SK-MEL-5 (cell line): ENCODE measurements at regions not wholly inside any gene's neighbourhood (a gene's known extent, or its start where the extent isn't known, plus 50 kb on each side); places are given as distances from the start of the nearest gene placed in this dataset.

Experiments used
- DNase-seq: peaks from one replicate; pipeline ENCODE4 v3.0.0-alpha.2; 2016; ENCODE audit warnings: low read depth, low spot score
- in situ Hi-C: cut with HindIII; loops from 2 replicates; pipeline ENCODE4 v1.10.0; 2016; ENCODE audit warnings: low sequenced_read_pairs, high pct_unique_total_duplicates, low pct_unique_long_range_greater_than_20kb

DNA sequence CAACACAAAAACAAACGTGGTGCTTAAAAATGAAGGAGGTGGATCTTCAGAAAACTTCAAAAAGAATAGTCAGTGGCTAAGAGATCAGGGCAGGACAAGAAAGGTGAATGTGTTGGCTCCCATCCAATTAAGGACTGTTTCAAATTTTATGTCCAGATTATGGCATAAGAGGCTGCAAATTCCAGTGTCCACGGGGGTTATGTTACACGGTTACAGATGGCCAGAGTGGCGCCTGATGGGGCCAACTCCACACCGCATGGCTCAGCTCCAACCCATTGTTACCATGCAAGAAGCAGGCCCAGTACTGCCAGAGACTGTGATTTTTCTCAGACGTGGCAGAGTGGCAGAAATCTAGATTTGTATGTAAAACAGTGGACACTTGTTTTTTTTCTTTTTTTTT, 168.4 kb upstream of the TENM3 start:
- in situ Hi-C loops, result no loop called here
- no peak for DNase-seq

DNA sequence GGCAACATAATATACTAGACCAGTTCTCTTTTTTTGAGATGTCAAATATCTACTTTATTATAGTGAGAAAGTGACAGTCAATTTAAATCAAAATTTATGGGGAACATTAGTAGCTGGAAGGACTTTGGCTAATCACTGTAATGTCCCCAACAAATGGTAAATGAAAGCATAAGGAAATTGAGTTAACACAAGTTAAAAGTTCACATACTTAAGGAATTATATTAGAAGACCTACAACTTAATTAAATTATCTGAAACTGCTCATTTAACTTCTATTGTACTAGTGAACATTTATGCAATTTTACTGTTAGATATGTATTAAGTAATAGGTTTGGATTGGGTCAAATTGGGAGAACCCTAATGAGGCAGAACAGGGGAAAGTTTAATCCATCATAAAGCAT, 160.3 kb upstream of the TENM3 start:
- in situ Hi-C loops, result no loop called here
- DNase-seq, result no peak

DNA sequence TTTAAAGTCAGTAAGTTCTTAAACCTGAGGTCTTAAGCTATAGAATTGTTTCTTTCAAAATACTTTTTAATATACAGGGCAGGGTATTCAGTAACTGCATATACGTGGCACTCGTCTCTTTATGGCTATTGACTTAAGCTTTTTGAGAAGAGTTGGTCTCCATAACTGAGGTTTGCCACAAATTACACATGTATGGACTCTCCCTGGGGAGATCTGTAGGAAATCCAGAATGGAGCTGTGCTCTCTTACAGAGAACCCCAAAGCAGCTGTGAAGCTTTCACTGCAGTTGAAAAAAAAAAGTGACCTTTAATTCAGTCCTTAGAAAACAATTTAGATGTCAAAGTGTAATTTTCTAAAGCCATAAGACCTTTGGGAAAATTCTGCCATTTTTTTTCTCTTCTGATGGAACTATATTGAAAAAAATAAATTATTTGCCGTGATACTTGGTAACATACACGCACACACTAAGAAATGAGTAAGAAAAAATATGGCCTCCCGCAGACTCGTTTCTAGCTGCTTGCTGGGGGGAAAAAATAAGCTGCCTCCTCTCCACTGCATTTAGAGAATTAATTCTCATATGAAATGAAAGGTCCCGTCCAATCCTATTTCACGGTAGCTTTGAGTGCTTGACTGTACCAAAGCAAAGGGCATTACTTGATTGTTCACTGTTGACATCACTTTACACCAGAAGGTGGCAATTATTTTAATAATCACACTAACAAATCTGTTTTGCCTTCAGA, 159.4 kb upstream of the TENM3 start:
- in situ Hi-C loops, result no loop called here
- DNase-seq, result no peak

DNA sequence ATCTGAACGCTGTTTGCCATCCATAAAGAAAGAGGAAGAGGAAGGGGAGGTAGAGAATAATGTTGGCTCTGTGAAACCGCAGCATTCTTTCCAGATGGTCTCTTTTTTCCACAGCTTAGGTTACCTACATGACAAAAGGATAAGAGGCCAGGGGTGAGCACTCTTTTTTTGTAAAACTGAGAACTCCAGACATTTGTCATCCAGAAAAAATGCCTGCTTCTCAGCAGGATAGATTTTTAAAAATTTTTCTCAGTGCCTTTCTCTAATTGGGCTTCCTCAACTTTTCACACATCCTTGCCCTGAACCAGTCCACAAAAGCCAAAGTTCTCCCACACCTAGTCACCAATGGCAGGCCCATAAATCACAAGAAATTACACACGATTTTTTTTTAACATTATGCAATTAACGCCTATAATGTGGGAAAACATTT, 158.1 kb upstream of the TENM3 start:
- no peak for DNase-seq
- in situ Hi-C loops, result no loop called here

DNA sequence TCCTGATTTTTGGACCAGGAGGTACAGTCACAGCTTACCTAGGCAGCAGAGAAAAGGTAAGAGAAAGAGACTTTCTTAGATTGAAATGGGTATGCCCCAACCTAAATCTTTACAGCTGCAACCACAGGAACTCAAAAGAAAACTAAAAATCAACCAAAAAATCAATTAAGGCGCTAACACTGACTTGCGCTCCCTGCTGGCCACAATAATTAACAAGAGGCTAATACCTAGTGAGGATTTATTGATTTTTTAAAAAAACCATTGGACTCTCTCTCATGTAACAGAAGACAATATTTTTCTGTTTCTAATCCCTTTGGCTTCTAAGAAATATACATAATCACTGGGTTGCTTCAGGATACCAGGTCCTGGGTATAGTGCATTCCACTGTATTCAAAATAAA, 153.9 kb upstream of the TENM3 start:
- peak; percentile 35 for DNase-seq
- in situ Hi-C loops, result no loop called here

DNA sequence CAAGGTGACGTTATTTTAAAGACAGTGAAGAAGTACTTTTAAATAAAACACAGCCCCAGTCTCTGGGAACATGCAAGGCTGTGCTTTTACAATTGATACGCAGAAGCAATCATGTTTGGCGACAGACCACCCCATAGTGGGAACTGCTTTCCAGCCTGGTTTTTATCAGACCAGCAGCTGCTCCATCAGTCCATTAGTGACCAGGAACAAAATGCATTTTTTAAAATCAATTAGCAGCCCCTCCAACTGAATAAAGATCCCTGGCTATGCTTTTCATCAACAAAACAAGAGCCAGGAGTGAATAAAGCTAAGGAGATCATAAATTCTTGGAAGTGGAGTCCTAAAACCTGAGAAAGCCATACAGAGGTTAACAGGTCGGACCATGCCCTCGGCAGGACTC, 153.0 kb upstream of the TENM3 start:
- no peak for DNase-seq
- in situ Hi-C loops, result no loop called here

DNA sequence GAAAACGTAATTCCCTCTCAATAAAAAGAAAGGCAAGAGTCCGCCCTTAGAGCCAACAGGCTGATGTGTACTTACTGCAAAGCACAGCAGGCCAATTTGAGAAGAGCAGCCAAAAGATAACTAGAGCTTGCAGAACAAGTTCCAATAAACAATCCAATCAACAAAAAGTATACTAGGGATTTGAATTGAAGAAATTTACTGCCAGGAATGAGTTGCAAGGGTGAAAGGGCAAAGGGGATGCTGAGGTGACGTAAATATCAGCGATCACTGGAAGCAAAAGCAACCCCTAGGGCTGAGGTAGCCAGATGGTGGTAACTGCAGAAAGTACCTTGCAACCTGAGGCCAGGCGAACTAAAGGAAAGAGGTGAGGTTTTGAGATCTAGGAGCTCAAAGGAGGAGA, 152.1 kb upstream of the TENM3 start:
- no peak for DNase-seq
- in situ Hi-C loops, result no loop called here

DNA sequence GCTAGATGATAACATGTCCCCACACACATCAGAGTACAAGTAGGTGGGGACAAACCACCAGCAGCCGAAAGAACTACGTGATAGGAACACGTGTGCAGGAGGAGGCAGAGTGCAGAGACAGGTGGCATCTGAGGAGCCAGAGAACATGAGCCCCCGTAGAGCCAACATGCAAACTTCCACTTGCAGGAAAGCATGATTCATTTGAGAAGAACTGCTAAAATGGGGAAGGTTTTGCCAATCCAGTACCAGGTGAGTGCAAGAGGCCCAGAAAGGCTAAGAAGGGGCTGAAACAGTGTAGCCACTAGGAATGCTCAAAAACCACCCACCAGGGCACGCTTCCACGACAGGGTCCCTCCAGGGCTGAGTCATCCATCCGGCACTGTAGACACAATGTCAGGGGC, 149.8 kb upstream of the TENM3 start:
- no peak for DNase-seq
- in situ Hi-C loops, result no loop called here

DNA sequence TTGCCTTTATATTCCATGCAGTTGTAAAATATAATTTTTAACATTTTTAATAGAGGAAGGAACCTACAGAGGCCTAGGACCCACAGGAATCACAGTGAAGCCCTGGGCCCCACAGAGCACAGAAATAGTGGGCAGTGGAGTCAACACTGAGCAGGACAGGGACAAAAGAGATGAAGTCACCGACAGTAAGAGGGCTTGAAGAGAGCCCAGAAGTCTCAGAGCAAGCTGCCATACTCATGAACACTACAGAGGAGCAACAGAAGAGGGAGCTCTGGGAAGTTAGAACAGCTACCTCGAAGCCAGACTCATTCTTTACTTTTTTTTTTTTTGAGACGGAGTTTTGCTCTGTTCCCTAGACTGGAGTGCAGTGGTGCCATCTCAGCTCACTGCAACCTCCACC, 149.3 kb upstream of the TENM3 start:
- peak; percentile 21 for DNase-seq
- in situ Hi-C loops, result no loop called here

DNA sequence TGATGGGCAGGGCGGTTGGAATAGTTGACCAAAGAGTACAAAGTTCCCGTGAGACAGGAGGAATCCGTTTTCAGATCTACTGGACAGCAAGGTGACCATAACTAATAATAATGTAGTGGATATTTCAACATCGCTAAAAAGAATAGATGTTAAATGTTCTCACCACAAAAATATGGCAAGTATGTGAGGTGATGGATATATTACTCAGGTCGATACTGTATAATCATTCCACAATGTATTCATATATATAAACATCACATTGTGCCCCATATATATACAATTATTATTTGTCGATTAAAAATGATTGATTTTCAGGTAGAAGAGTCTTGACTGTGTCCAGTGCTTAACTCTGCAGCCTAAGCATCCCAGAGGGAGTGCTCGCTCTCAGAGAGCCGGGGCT, 141.6 kb upstream of the TENM3 start:
- no peak for DNase-seq
- in situ Hi-C loops, result no loop called here

DNA sequence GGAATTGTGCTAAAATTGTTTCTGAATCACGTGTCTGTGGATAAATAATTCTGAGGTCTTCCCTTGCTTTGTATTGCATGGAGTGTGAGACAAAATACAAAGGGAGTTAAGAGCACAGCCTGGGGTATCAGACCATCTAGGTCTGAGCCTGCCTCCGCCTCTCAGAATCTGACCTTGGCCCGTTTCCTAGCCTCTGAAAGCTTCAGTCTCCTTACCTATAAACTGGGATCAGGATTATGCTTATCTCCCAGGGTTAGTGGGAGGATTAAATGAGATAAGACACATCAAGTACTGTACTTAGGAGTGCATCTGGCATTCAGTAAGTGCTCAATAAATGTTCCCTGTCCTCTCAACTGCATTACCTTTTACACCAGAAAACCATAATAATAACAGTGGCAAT, 140.6 kb upstream of the TENM3 start:
- in situ Hi-C loops, result no loop called here
- DNase-seq, result no peak

DNA sequence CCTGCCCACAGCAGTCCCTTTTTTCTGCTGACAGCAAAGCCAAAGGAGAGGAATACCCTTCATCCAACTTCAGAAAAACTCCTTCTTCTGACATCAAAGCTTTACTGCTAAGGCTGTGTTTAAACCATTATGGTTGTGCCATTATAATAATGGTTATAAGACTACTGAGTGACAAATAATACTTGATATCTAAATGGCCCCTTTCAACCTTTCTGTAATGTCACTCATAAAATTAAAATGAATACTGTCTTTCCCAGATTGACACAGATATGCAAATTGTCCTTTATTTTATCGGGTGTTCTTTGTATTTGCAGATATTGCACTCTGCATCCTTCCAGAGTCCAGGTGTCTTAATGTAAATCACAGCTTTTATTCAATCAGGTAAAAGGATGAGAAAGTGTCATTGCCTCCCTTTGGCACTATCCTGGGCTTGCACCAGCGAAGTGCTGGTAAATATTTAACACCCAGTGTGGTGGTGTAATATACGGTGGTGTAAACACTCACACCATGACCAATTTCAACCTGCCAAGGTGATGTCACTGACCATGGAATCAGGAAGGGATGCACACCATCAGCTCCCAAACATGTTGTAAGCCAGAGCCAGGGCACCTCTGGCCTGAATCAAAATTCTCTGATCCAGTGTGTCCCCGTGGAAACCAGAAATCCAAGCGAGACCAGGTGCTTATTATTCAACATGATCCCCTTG, 139.4 kb upstream of the TENM3 start:
- no peak for DNase-seq
- in situ Hi-C loops, result no loop called here

DNA sequence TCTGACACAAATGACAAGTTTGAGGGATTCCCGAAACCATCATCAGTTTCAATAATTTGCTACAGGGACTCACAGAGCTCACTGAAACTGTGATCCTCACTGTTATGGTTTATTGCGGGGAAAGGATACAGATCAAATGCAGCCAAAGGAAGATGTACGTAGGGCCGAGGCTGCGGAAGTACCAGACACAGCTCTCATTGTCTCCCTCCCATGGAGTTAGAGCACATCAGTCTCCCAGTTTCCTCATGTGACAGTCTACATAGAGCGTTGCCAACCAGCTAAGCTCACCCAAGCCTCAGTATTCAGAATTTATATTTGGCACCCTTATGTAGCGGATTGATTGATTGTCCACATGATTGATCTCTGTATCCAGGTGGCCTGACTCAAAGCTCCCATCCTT, 137.8 kb upstream of the TENM3 start:
- peak; percentile 82 for DNase-seq
- in situ Hi-C loops, result no loop called here

DNA sequence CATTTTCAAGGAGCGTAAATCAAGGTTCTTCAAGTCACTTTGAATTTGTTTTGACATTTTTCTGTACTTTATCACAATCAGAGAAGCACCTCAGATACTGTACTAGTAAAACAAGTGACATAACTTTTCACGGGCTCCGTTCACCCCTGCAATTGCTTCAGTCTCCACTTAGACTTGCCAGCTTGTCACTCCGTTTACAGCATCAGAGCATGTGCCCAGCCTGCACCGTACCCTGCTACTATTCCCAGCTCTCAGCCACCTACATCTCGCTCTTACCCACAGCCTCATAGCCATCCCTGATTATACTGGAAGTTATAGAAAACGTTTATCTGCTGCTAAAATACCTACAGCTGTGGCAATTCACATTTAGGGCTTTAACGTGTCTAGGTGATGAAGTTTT, 135.3 kb upstream of the TENM3 start:
- DNase-seq, result no peak
- in situ Hi-C loops, result no loop called here

DNA sequence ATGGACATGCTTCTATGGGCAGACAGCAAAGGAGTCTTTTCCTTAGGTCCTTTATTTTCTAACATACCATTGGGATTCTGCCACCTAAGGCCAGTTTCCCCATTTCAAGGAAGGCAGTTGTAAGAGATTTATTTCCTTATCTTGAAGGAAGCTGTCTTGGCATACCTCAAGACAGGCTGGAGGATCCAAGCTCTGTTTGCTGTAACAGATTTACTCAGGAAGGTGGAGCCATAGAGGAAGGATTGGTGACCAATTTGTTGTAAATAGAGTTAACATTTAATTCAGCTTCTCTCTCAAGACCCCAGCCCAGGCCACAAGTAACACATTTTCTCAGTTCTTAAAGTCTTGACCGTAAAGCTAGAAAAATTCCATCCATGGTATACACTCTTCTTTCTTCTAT, 131.6 kb upstream of the TENM3 start:
- no peak for DNase-seq
- in situ Hi-C loops, result no loop called here

DNA sequence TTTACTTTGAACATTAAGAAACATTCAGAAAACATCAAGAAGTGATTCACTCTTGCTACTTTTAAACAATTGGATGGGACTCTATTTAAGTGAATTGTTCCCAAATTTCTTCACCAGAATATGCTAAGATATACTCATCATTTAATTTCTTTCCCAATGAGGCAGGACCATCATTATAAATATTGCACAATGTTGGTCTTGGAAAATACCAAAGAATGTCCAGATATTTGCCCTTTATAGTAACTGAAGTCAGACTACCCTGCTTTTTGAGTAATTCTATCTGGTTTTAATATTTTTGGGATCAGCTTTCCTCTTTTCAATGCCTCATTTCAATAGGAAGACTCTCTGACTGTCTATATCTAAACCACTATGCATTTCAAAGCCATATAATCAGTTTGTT, 129.4 kb upstream of the TENM3 start:
- in situ Hi-C loops, result no loop called here
- DNase-seq, result no peak

DNA sequence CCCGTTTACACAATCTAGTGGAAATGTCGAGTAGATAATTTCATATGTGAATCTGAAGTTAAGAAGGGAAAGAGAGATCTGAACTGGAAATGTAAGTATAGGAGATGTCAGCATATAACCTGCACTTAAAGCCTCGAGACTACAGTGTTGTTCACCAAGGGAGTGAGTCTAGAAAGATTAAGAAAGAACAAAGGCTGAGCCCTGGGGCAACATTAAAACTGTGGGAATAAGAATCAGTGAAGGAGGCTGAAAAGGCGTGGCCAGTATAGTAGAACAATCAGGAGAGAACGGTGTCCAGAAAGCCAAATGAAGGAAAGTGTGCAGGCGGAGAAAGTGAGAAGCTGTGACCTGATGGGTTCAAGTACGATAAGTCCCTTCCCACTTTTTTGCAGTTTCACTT, 118.8 kb upstream of the TENM3 start:
- no peak for DNase-seq
- in situ Hi-C loops, result no loop called here

DNA sequence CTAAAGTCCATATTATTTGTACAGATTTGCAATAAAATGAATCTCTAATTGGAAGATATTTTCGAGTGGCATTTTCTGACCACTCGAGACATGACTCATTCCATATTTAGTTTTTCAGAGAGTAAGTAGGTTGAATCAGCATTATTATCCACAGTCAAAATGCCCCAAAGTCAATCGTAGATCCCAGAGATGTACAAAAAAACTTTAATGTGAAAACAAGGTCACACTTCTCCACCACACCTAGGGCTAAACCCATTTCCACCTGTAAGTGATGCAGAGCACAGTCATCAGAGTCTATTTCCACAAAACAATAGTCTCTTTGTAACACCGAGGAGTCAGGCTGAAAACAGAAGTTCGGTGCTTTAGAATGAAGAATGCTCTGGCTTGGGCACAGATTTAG, 117.1 kb upstream of the TENM3 start:
- in situ Hi-C loops, result no loop called here
- peak; percentile 24 for DNase-seq

DNA sequence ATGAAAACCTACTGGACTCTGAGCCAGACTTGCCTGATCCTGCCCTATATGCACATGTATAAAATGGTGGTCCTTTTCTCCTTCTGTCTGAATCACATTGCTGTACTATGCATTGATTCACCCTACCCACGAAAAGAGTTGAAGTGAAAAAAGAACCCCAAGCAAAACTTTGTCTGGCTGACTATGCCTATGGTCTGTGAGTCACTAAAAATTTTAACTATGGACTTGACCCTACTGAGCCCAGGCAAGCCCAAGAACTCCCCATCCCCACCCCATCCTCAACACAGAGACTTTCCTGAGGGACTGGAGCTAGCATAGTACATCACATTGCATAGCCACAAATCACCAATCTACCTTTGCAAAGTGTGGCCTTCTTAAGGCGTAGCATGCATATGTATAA, 116.6 kb upstream of the TENM3 start:
- no peak for DNase-seq
- in situ Hi-C loops, result no loop called here
